AG08396 (cell line): ENCODE measurements at regions not wholly inside any gene's neighbourhood (a gene's known extent, or its start where the extent isn't known, plus 50 kb on each side); places are given as distances from the start of the nearest gene placed in this dataset.
"Not testable (repeated sequence)": the region's sequence is repeated elsewhere in the genome, so short reads cannot be mapped to it uniquely, and the experiment has no call there.

Experiments used
- DNase-seq: peaks from one replicate; pipeline ENCODE4 v3.0.0; 2012; ENCODE audit warnings: low spot score, mixed read lengths

- not testable (repeated sequence) for DNase-seq
These were observed 140.5 kb upstream of the ZNF322 start for GRCh38 chr6:26799903-26800633.

GRCh38 chr6:26803762-26804161 lies 144.2 kb upstream of the ZNF322 start:
- DNase-seq: not testable (repeated sequence)

- not testable (repeated sequence) for DNase-seq
These were observed 152.1 kb upstream of the ZNF322 start for GRCh38 chr6:26811486-26812116.

GRCh38 chr6:26818640-26819225 lies 159.2 kb upstream of the ZNF322 start:
- not testable (repeated sequence) for DNase-seq

- DNase-seq: not testable (repeated sequence)
These were observed 168.4 kb upstream of the ZNF322 start for GRCh38 chr6:26827965-26828364.

- DNase-seq: not testable (repeated sequence)
These were observed 169.9 kb upstream of the ZNF322 start for GRCh38 chr6:26829480-26829879.

- DNase-seq: not testable (repeated sequence)
These were observed 171.4 kb upstream of the ZNF322 start for GRCh38 chr6:26830992-26831391.

GRCh38 chr6:26835707-26836106 lies 176.2 kb upstream of the ZNF322 start:
- DNase-seq: not testable (repeated sequence)

- DNase-seq: not testable (repeated sequence)
These were observed 177.1 kb upstream of the ZNF322 start for GRCh38 chr6:26836657-26837056.

GRCh38 chr6:26844823-26845222 lies 185.3 kb upstream of the ZNF322 start:
- DNase-seq: not testable (repeated sequence)

- DNase-seq: not testable (repeated sequence)
These were observed 197.7 kb upstream of the ZNF322 start for GRCh38 chr6:26857289-26857688.

GRCh38 chr6:26859067-26859770 lies 199.7 kb upstream of the ZNF322 start:
- DNase-seq: not testable (repeated sequence)

GRCh38 chr6:26859771-26860163 lies 200.2 kb upstream of the ZNF322 start:
- not testable (repeated sequence) for DNase-seq

- DNase-seq: not testable (repeated sequence)
These were observed 202.4 kb upstream of the ZNF322 start for GRCh38 chr6:26861913-26862312.

- DNase-seq: not testable (repeated sequence)
These were observed 204.1 kb upstream of the ZNF322 start for GRCh38 chr6:26863641-26864040.

GRCh38 chr6:26898785-26899184 lies 239.2 kb upstream of the ZNF322 start:
- DNase-seq: not testable (repeated sequence)

- not testable (repeated sequence) for DNase-seq
These were observed 264.7 kb upstream of the ZNF322 start for GRCh38 chr6:26924206-26924605.

- DNase-seq: not testable (repeated sequence)
These were observed 268.6 kb upstream of the ZNF322 start for GRCh38 chr6:26928190-26928589.

GRCh38 chr6:26937258-26937657 lies 277.7 kb upstream of the ZNF322 start:
- DNase-seq: not testable (repeated sequence)

- not testable (repeated sequence) for DNase-seq
These were observed 291.7 kb upstream of the ZNF322 start for GRCh38 chr6:26951211-26951610.

- not testable (repeated sequence) for DNase-seq
These were observed 291.4 kb upstream of the PRSS16 start for GRCh38 chr6:26956078-26956600.

- DNase-seq: not testable (repeated sequence)
These were observed 290.8 kb upstream of the PRSS16 start for GRCh38 chr6:26956601-26957184.
